ENCODE measurements at regions not wholly inside any gene's neighbourhood (a gene's known extent, or its start where the extent isn't known, plus 50 kb on each side); places are given as distances from the start of the nearest gene placed in this dataset.
"Not testable (repeated sequence)": the region's sequence is repeated elsewhere in the genome, so short reads cannot be mapped to it uniquely, and the experiment has no call there.

DNA sequence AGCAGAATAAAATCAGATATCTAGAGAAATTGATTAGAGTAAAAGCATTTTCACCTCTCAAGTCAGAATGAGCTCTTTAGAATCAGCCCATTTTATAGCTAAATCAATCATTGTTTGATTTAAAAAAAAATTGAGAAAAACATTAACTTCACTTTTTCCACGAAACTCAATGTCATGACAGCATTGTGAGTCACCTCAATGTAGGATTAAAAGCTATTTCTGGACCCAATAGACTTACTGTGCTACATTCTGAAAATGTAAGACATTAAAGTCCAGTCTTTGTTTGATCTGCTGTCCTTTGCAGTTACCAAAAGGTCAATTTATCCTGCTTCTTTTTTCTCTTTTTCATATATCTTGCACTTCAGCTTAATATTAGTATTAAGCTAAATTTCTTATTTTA, 519.4 kb upstream of the ZNF337 start:
- DNase-seq (ENCODE audit: low read depth, low spot score): no peak

DNA sequence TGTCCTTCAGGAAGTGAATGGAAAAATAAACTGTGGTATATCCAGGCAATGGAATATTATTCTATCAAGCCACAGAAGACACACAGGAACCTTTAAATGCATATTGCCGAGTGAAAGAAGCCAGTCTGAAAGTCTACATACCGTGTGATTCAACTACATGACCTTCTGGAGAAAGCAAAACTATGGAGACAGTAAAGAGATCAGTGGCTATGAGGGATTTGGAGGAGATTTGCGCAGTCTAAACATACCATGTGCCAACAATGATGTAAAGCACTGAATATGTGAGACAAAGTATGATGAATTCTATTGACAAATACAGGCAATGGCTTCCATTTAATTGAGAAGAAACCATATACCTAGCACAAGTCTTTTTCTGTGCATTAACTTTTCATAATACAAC, 518.3 kb upstream of the ZNF337 start:
- DNase-seq (ENCODE audit: low read depth, low spot score): no peak

GRCh38 chr20:26209171-26209941, 512.7 kb upstream of the ZNF337 start:
- DNase-seq (ENCODE audit: low read depth, low spot score): peak; percentile 0

- peak; percentile 23 for DNase-seq (ENCODE audit: low read depth, low spot score)
Measured at GRCh38 chr20:26208296-26209091, 511.8 kb upstream of the ZNF337 start.

DNA sequence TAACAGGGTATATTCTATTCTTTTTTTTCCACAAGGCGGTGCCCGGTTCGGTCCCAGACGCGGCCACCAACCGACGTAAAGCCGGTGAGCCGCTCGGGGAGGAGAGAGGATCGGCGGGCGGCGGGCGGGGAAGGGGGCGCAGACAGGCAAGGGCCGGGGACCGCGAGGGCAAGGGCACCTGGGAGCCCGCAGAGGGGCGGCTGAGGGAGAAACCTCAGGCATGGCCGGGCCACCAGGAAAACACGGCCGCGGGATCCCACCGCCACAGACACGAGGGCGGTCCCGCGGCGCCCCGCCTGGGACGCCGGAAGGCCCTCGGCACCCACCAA, 511.3 kb upstream of the ZNF337 start:
- not testable (repeated sequence) for DNase-seq (ENCODE audit: low read depth, low spot score)

DNA sequence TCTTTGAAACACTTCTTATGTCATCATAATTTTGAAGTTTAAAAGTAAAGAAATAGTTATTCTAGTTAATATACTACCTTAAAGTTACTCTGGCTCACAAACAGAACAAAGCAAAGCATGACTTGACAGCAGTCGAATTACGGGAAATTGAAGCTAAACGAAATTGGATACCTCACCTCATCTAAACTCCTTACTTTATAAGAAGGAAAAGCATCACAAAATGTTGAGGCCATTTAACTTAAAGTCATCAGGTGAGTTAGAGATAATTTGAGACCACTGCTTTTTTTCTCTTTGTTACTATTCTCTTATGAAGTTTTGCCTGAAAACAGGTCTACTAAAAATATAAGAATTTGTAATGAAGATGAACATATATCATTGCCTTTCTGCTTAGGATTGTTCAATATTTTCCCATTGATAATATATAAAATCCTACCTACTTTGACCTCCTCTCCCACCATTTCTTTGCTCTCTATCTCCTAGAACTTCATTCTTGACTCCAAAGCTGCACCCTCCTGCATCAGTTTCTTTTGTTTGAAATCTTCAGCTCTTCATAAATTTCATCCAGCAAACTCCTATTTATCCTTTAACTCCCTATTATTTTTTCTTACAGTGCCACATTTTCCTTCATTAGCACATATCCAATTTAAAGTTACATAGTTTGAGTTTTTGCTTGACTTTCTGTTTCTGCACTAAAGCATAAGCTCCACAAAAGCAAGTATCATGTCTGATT, 510.7 kb upstream of the ZNF337 start:
- DNase-seq (ENCODE audit: low read depth, low spot score): no peak

DNA sequence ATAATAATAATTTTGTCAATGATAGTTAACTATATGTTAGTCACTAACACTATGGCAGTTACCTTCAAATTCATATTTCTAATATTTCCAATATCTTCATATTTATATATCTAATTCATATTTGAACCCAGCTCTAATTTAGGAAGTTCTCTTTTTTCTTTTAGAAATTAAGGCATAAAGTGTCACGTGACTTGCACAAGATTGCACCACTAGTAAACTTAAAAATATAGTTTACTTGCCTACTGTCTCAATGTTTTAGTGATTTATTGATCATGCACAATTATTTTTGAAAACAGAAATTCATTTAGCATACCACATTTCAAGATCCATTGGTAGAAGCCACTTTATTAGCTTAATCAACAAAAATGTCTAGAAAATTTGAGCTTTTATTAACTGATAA, 508.7 kb upstream of the ZNF337 start:
- no peak for DNase-seq (ENCODE audit: low read depth, low spot score)

DNA sequence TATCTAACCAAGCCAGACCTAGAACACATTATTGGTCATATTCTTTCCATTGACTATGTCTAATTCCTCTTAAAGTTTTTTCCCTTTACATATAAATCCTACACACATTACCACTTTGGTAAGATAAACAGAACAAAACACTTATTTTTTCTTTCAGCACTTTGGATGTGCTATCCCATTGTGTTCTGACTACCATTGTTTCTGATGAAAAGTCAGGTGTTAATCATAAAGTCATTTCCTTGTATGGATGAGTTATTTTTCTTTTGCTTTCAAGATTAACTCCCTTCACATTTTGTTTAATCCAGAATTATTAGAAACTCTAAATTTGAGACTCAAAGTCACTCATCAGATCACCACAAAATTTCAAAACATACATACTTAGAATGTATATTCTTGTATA, 504.4 kb upstream of the ZNF337 start:
- DNase-seq (ENCODE audit: low read depth, low spot score): not testable (repeated sequence)

DNA sequence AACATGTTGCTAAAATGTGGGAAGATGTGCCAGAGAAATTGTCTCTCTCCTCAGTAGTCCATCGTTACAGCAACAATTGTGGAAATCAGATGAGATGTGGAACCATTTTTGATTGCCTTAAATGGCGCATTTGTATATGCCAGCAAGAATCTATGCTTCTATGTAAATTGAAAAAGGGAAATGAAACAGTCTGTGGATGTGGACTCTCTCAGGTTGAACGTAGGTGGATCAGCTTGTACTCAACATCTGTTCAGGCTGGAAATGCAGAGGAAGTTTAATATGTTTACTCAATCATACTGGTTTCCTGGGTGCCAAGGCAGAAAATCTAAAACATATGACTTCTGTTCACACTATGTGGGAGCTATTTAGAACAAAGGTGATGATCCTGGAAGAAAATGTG, 490.7 kb upstream of the ZNF337 start:
- not testable (repeated sequence) for DNase-seq (ENCODE audit: low read depth, low spot score)

GRCh38 chr20:26183720-26184119, 487.1 kb upstream of the ZNF337 start:
- DNase-seq (ENCODE audit: low read depth, low spot score): not testable (repeated sequence)

GRCh38 chr20:26181364-26181763, 484.7 kb upstream of the ZNF337 start:
- not testable (repeated sequence) for DNase-seq (ENCODE audit: low read depth, low spot score)

GRCh38 chr20:26171875-26172274, 475.2 kb upstream of the ZNF337 start:
- DNase-seq (ENCODE audit: low read depth, low spot score): not testable (repeated sequence)

DNA sequence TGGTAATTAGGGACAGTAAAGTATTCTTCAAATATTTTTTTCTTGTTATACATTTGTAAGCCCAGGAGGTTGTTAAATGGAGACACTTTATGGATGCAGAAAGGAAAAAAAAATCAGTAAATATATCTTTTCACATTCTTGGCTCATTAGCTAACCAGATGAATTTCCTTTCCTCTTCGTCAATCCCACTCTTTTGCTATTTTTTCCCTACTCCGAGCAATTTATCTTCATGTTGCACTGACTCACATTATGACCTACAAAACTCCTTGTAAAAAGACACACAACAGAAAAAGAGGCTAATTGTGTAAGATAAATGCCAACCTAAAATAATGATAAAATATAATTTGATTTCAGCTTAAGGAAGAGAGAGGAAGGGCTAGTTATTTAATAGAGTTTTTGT, 472.9 kb upstream of the ZNF337 start:
- DNase-seq (ENCODE audit: low read depth, low spot score): no peak

- no peak for DNase-seq (ENCODE audit: low read depth, low spot score)
Measured at GRCh38 chr20:26167499-26167898, 470.8 kb upstream of the ZNF337 start.

- DNase-seq (ENCODE audit: low read depth, low spot score): no peak
Measured at GRCh38 chr20:26163890-26164289, 467.2 kb upstream of the ZNF337 start.

- not testable (repeated sequence) for DNase-seq (ENCODE audit: low read depth, low spot score)
Measured at GRCh38 chr20:26163151-26163550, 466.5 kb upstream of the ZNF337 start.

DNA sequence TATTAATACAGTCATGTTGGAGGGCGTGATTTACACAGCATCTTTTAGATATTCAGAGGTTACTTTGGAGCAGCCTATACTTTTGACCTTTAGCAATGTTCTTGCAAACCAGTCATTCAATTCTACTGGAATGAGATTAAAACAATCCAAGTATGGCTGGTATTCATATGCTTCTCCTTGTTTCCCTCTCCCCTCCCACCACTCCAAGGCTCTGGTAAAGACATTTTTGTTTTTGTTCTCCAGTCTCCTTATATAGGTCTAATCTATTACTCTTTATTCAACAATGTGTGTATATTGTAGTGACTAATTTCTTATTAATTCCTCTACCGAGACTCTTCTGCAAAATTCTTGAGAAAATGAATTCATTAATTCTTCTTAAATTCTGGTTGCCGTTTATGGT, 465.1 kb upstream of the ZNF337 start:
- DNase-seq (ENCODE audit: low read depth, low spot score): not testable (repeated sequence)

DNA sequence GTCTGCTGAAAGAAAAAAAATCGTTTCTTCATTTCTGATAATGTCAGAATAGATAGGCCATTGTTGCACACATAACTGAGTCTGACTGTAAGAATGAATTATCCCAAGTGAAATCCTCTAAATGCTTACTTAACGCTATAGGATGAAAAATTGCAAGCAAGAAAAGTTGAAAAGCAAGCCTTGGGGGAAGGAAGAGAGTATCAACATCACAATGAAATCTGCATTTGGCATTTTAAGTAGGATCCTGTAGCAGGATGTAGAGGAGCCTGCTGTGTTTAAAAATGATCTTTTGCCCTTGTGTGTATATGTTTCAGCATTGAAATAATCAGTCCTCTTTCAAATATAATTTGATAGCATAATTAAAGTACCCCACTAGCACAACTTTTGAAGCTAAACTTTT, 464.3 kb upstream of the ZNF337 start:
- DNase-seq (ENCODE audit: low read depth, low spot score): not testable (repeated sequence)

DNA sequence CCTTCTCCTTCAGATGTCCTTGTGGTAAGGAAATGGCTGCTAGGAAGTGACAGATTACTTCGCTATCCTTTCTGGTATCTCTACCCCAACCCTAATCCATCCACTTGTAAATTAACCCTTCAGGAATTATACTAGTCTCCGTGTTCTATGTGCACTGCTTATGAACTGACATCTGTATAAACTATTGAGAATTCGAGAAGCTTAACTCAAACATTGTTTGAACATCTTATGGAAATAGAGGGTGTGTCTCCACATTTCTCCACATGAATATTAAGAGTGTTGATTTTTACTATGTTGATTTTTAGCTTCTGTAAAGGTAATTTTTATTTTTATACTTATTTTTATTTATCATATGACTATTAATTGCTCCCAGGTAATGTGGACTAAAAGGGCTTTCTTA, 457.6 kb upstream of the ZNF337 start:
- no peak for DNase-seq (ENCODE audit: low read depth, low spot score)

DNA sequence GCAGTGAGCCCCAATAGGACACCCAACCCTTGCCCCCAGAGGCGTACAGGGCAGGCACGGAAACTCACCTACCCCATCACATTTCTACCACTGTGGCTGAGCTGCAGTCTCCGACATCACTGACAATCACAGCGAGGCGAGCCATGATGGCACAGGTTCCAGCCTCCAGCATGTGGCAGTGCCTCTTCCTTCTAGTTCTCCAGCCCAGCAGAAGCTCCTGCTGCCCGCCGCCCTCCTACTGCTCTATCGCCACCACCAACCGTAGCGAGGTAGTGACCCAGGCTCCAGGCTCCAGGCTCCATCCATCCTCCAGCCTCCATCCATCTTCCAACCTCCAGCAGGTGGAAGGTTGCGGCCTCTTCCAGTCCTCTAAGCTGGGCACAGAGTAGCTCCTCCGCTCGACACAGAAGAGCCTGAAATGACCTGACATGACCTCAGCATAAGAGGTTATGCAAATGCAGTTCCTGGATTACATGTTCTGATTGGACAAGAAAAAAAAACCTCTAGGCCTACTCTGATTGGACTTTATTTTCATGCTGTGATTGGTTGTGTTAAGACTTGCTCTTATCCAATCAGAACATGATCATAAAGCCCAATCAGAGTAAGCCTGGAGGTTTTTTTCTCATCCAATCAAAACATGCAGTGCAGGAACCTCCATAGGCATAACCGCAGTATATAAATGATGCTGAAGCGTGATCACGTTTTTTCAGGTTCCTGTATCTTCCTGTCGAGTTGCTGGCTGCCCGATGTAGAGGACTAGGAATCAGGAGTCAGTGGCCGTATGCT, 438.9 kb upstream of the ZNF337 start:
- no peak for DNase-seq (ENCODE audit: low read depth, low spot score)

- DNase-seq (ENCODE audit: low read depth, low spot score): no peak
Measured at GRCh38 chr20:26134606-26135005, 438.0 kb upstream of the ZNF337 start.

GRCh38 chr20:26133794-26134193, 437.1 kb upstream of the ZNF337 start:
- not testable (repeated sequence) for DNase-seq (ENCODE audit: low read depth, low spot score)
